ENCODE measurements at regions not wholly inside any gene's neighbourhood (a gene's known extent, or its start where the extent isn't known, plus 50 kb on each side); places are given as distances from the start of the nearest gene placed in this dataset.
A peak's percentile ranks its signal among the peaks of the same experiment; 100 is the strongest.

GRCh38 chr7:114085592-114086501 lies 167.0 kb upstream of the PPP1R3A start:
- Histone ChIP-seq H3K4me3 (ENCODE audit: control insufficient read depth in 2 of 3, extremely low read depth in 1 of 3, insufficient read depth in 2 of 3, low read depth in 1 of 3, low read length in 3 of 3) (peak overlapping the region; percentile 57 to 81 (median 71)), H3K4me2 (ENCODE audit: control insufficient read depth, extremely low read depth, insufficient read depth, low read depth, low read length) (peak overlapping the region; percentile 85), H3K9me1 (ENCODE audit: control insufficient read depth, extremely low read depth, insufficient read depth, low read length) (no peaks in the 10 kb centered on the region), H3K4me1 (ENCODE audit: control insufficient read depth, extremely low read depth, insufficient read depth, low read length) (peaks cover 12% of the 10 kb centered on the region), H2AFZ (ENCODE audit: control insufficient read depth, low read length) (peak overlapping the region; percentile 95), H3K36me3 (ENCODE audit: control insufficient read depth in 2 of 2, extremely low read depth in 1 of 2, insufficient read depth in 2 of 2, low read length in 2 of 2) (no peaks in the 10 kb centered on the region), H3K79me2 (ENCODE audit: control insufficient read depth, insufficient read depth, low read length) (no peaks in the 10 kb centered on the region), H4K20me1 (ENCODE audit: control insufficient read depth, extremely low read depth, insufficient read depth, low read length) (no peaks in the 10 kb centered on the region), H3K9ac (ENCODE audit: control insufficient read depth, extremely low read depth, insufficient read depth, low read length) (peak overlapping the region; percentile 53), H3K27me3 (ENCODE audit: control insufficient read depth, extremely low read depth, insufficient read depth, low read length) (peaks cover 35% of the 10 kb centered on the region), H3K27ac (ENCODE audit: control insufficient read depth, insufficient read depth, low read length) (no peak overlapping the region), H3K9me3 (ENCODE audit: control insufficient read depth, low read depth, low read length) (no peaks in the 10 kb centered on the region)
- DNase-seq (ENCODE audit: low read depth, low spot score): no peak
- TF ChIP-seq CTCF (optimal IDR thresholded peaks at IDR 0.05 in 1 of 3, IDR thresholded peaks at IDR 0.05 in 1 of 3, conservative IDR thresholded peaks at IDR 0.05 in 1 of 3; ENCODE audit: extremely low read depth in 1 of 3, insufficient read depth in 2 of 3, low read length in 3 of 3): no peak
- no peak for TF ChIP-seq EZH2 (IDR thresholded peaks at IDR 0.05; ENCODE audit: low read length)
- peak; percentile 41 for FAIRE-seq
- dilution Hi-C loops (cut with MboI; ENCODE audit: extremely low pct_ligation_motif_present, low sequenced_read_pairs): no loop called here

- H3K79me2 ChIP-seq (ENCODE audit: control insufficient read depth, insufficient read depth, low read length): no peaks in the 10 kb centered on the region
Observed at GRCh38 chr7:114085313-114085591, 166.4 kb upstream of the PPP1R3A start.

More at GRCh38 chr7:114085313-114085591, 166.4 kb upstream of the PPP1R3A start:
- H3K27ac ChIP-seq (ENCODE audit: control insufficient read depth, insufficient read depth, low read length): no peak overlapping the region
- no peaks in the 10 kb centered on the region for H3K9me3 ChIP-seq (ENCODE audit: control insufficient read depth, low read depth, low read length)
- TF ChIP-seq EZH2 (IDR thresholded peaks at IDR 0.05; ENCODE audit: low read length) (no peak), CTCF (optimal IDR thresholded peaks at IDR 0.05 in 1 of 3, IDR thresholded peaks at IDR 0.05 in 1 of 3, conservative IDR thresholded peaks at IDR 0.05 in 1 of 3; ENCODE audit: extremely low read depth in 1 of 3, insufficient read depth in 2 of 3, low read length in 3 of 3) (no peak)
- H3K4me2 ChIP-seq (ENCODE audit: control insufficient read depth, extremely low read depth, insufficient read depth, low read depth, low read length): peak overlapping the region; percentile 85
- H3K27me3 ChIP-seq (ENCODE audit: control insufficient read depth, extremely low read depth, insufficient read depth, low read length): peaks cover 35% of the 10 kb centered on the region
- peak overlapping the region; percentile 57 to 81 (median 70) for H3K4me3 ChIP-seq (ENCODE audit: control insufficient read depth in 2 of 3, extremely low read depth in 1 of 3, insufficient read depth in 2 of 3, low read depth in 1 of 3, low read length in 3 of 3)
- H4K20me1 ChIP-seq (ENCODE audit: control insufficient read depth, extremely low read depth, insufficient read depth, low read length): no peaks in the 10 kb centered on the region
- H3K9ac ChIP-seq (ENCODE audit: control insufficient read depth, extremely low read depth, insufficient read depth, low read length): peak overlapping the region; percentile 46
- H3K36me3 ChIP-seq (ENCODE audit: control insufficient read depth in 2 of 2, extremely low read depth in 1 of 2, insufficient read depth in 2 of 2, low read length in 2 of 2): no peaks in the 10 kb centered on the region
- dilution Hi-C loops (cut with MboI; ENCODE audit: extremely low pct_ligation_motif_present, low sequenced_read_pairs): no loop called here
- H2AFZ ChIP-seq (ENCODE audit: control insufficient read depth, low read length): peak overlapping the region; percentile 95
- no peak for FAIRE-seq
- DNase-seq (ENCODE audit: low read depth, low spot score): no peak
- no peaks in the 10 kb centered on the region for H3K9me1 ChIP-seq (ENCODE audit: control insufficient read depth, extremely low read depth, insufficient read depth, low read length)
- peaks cover 12% of the 10 kb centered on the region for H3K4me1 ChIP-seq (ENCODE audit: control insufficient read depth, extremely low read depth, insufficient read depth, low read length)

All from keratinocyte (primary cell).